Stomach (tissue), 4 donors: ENCODE measurements at regions not wholly inside any gene's neighbourhood (a gene's known extent, or its start where the extent isn't known, plus 50 kb on each side); places are given as distances from the start of the nearest gene placed in this dataset.

Source experiments
- CTCF ChIP-seq, 7 experiments: fragments of 450-650 bp in 4 of 7; fragments of 200-600 bp in 3 of 7; sonication (generic) in 3 of 7; IDR thresholded peaks; one replicate each; pipeline ENCODE4 v1.5.1; 2016 to 2019; ENCODE audit warnings: antibody characterized with exemption in 7 of 7, control low read depth in 2 of 7, mild to moderate bottlenecking in 1 of 7
- POLR2A ChIP-seq, 4 donors: fragments of 450-650 bp; IDR thresholded peaks; one replicate each; pipeline ENCODE4 v1.6.1; 2016; ENCODE audit warnings: antibody characterized with exemption in 4 of 4, control low read depth in 2 of 4, mild to moderate bottlenecking in 1 of 4, moderate library complexity in 1 of 4

- TF ChIP-seq POLR2A (IDR thresholded peaks at IDR 0.05) (no peak), CTCF (IDR thresholded peaks at IDR 0.05) (no peak)
These were observed 1236.9 kb downstream of the DNAJB9 start for GRCh38 chr7:109806548-109806947.
